SK-N-SH (cell line): ENCODE measurements at regions not wholly inside any gene's neighbourhood (a gene's known extent, or its start where the extent isn't known, plus 50 kb on each side); places are given as distances from the start of the nearest gene placed in this dataset.

ENCODE experiments used
- FOXM1 ChIP-seq: IDR thresholded peaks from 2 replicates; pipeline ENCODE4 v1.4.0; 2012; ENCODE audit warnings: low read depth, mild to moderate bottlenecking
- RFX5 ChIP-seq: IDR thresholded peaks from 2 replicates; pipeline ENCODE4 v1.6.1; 2012; ENCODE audit warnings: mild to moderate bottlenecking, improper control_type of control experiment, low read length
- USF1 ChIP-seq: IDR thresholded peaks from 2 replicates; pipeline ENCODE4 v1.4.0; 2012; ENCODE audit warnings: low read depth, borderline replicate concordance

GRCh38 chr4:178351185-178351584, 908.9 kb upstream of the AGA start:
- TF ChIP-seq FOXM1 (no peak), USF1 (no peak), RFX5 (no peak)
